ENCODE measurements at regions not wholly inside any gene's neighbourhood (a gene's known extent, or its start where the extent isn't known, plus 50 kb on each side); places are given as distances from the start of the nearest gene placed in this dataset.

DNA sequence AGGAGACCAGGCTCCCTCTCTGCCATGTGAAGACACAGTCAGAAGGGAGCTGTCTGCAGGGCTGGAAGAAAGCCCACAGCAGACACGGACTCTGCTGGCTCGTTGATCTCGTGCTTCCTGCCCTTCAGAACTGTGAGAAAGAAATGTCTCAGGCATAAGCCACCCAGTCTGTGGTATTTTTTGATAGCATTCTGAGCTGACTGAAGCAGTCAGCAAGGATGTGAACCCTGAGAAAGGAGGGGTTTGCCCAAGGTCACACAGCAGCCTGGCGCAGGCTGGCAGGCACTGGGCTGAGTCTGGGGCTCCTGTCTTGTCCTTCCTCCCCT lies 255.1 kb upstream of the B3GAT1 start:
- in situ Hi-C loops (cut with MboI; ENCODE audit: low sequenced_read_pairs in 4 of 4), result no loop called here
- no peaks in the 10 kb centered on the region for H3K9me3 ChIP-seq
- no peaks in the 10 kb centered on the region for H3K4me1 ChIP-seq
- intact Hi-C loops (cut with DNase I; ENCODE audit: low total_unique reads), result no loop called here
- no peaks in the 10 kb centered on the region for H3K27me3 ChIP-seq
- H3K4me3 ChIP-seq, result no peak overlapping the region
- no peak for ATAC-seq
- TF ChIP-seq POLR2A (IDR thresholded peaks at IDR 0.05), result no peak
- no peaks in the 10 kb centered on the region for H3K36me3 ChIP-seq
- no peak for DNase-seq
- H3K27ac ChIP-seq, result no peak overlapping the region

DNA sequence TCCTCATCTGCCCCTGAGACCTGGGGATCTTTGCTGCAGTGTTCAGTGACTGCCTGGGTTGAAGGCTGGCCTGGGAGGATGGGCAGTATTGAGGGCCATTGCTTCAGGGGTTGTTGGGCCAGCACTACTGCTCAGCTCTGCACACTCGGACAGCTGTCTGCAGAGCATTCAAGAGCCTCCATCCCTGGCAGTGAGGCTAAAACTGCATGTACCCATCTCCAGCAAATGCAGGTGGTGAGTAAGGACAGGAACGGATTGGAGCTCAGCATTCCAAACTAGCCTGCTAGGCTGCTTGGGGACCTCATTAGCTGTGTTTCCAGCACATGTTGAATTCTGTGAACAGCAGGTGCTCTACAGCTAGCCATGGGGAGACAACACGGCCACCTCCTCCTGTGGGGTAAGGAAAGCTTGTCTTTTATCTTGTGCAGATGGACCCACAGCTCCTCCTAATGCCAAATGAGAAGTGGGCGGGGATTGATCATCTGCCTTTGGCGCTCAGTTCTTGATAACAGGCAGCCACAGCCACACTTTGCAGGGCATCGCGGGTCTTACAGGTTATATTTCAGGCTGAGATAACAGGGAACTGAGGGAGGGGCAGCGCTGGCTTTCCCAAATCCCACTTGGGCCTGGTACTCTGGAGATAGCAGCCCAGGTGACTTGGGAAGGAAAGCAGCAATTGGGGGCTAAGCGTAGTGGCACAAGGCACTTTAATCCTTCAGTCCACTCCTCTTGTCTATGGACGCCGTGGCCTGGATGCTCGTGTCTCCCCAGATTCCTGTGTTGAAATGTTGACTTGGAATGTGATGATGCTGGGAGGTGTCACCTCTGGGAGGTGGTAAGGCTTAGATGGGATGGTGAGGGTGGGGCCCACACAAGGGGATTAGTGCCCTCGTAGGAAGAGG lies 254.5 kb upstream of the B3GAT1 start:
- no peaks in the 10 kb centered on the region for H3K36me3 ChIP-seq
- no peaks in the 10 kb centered on the region for H3K9me3 ChIP-seq
- H3K27me3 ChIP-seq, result no peaks in the 10 kb centered on the region
- in situ Hi-C loops (cut with MboI; ENCODE audit: low sequenced_read_pairs in 4 of 4) (no loop called here), intact Hi-C loops (cut with DNase I; ENCODE audit: low total_unique reads) (no loop called here)
- H3K4me3 ChIP-seq, result no peak overlapping the region
- ATAC-seq (no peak), DNase-seq (no peak)
- TF ChIP-seq, protein P1, sequence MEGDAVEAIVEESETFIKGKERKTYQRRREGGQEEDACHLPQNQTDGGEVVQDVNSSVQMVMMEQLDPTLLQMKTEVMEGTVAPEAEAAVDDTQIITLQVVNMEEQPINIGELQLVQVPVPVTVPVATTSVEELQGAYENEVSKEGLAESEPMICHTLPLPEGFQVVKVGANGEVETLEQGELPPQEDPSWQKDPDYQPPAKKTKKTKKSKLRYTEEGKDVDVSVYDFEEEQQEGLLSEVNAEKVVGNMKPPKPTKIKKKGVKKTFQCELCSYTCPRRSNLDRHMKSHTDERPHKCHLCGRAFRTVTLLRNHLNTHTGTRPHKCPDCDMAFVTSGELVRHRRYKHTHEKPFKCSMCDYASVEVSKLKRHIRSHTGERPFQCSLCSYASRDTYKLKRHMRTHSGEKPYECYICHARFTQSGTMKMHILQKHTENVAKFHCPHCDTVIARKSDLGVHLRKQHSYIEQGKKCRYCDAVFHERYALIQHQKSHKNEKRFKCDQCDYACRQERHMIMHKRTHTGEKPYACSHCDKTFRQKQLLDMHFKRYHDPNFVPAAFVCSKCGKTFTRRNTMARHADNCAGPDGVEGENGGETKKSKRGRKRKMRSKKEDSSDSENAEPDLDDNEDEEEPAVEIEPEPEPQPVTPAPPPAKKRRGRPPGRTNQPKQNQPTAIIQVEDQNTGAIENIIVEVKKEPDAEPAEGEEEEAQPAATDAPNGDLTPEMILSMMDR (IDR thresholded peaks at IDR 0.05 in 4 of 5, conservative IDR thresholded peaks at IDR 0.05 in 1 of 5), result no peak
- TF ChIP-seq POLR2A (IDR thresholded peaks at IDR 0.05), result no peak
- no peak overlapping the region for H3K27ac ChIP-seq
- no peaks in the 10 kb centered on the region for H3K4me1 ChIP-seq

DNA sequence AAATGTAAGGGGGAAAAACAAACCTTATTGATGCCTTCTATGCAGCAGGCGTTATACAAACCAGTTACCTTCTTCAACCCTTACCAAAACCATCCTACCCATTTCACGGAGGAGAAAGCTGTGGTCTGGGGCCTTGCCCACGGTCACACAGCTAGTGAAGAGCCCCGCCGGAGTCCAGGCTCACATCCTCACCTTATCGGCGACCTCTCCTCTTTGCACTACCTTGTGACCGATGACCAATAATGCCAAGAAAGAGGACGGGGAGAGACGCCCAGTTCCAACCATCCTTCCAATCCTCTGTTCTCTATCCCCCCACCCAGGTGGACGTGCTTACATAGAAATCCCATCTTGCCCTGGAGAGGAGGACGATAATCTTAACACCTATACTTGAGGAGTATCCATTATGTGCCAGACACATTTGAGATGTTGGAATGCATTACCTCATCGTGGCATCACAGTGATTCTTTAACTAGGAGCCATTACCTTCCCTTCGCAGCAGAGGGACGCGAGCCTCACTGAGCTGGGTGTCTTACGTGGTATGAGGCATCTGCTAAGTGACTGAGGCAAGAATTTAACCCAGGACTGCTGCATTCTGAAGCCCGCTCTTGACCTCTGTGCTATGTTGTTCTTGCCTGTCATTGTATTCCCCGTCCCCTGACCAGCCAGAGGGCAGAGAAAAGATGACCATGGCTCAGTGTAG lies 253.7 kb upstream of the B3GAT1 start:
- no peak for DNase-seq
- no peak overlapping the region for H3K4me3 ChIP-seq
- no peaks in the 10 kb centered on the region for H3K9me3 ChIP-seq
- no peak for ATAC-seq
- in situ Hi-C loops (cut with MboI; ENCODE audit: low sequenced_read_pairs in 4 of 4), result no loop called here
- no peaks in the 10 kb centered on the region for H3K27me3 ChIP-seq
- TF ChIP-seq, protein P1 (IDR thresholded peaks at IDR 0.05 in 4 of 5, conservative IDR thresholded peaks at IDR 0.05 in 1 of 5), result no peak
- TF ChIP-seq POLR2A (IDR thresholded peaks at IDR 0.05), result no peak
- no peaks in the 10 kb centered on the region for H3K4me1 ChIP-seq
- intact Hi-C loops (cut with DNase I; ENCODE audit: low total_unique reads), result no loop called here
- no peak overlapping the region for H3K27ac ChIP-seq
- no peaks in the 10 kb centered on the region for H3K36me3 ChIP-seq

DNA sequence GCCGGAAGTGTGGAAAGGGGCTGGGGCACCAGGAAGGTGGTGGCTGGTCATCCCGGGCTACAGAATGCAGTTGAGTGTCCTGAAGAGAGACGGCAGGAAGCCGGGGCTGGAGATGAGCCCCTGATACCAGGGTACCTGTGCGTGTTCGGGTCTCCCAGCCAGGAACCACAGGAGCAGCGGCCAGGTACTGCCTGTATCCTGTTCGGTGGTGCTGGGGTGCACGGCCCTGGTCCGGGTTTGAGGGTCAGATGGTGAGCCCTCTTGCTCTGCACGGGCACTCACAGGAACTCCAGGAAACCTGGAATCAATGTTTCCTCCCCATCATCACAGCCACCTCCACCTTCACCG lies 253.1 kb upstream of the B3GAT1 start:
- Histone ChIP-seq H3K27me3 (no peaks in the 10 kb centered on the region), H3K4me3 (no peak overlapping the region), H3K36me3 (no peaks in the 10 kb centered on the region), H3K9me3 (no peaks in the 10 kb centered on the region), H3K4me1 (no peaks in the 10 kb centered on the region), H3K27ac (no peak overlapping the region)
- no peak for TF ChIP-seq POLR2A (IDR thresholded peaks at IDR 0.05)
- TF ChIP-seq, protein P1 (IDR thresholded peaks at IDR 0.05 in 4 of 5, conservative IDR thresholded peaks at IDR 0.05 in 1 of 5), result no peak
- in situ Hi-C loops (cut with MboI; ENCODE audit: low sequenced_read_pairs in 4 of 4) (no loop called here), intact Hi-C loops (cut with DNase I; ENCODE audit: low total_unique reads) (no loop called here)
- no peak for DNase-seq
- ATAC-seq, result no peak

DNA sequence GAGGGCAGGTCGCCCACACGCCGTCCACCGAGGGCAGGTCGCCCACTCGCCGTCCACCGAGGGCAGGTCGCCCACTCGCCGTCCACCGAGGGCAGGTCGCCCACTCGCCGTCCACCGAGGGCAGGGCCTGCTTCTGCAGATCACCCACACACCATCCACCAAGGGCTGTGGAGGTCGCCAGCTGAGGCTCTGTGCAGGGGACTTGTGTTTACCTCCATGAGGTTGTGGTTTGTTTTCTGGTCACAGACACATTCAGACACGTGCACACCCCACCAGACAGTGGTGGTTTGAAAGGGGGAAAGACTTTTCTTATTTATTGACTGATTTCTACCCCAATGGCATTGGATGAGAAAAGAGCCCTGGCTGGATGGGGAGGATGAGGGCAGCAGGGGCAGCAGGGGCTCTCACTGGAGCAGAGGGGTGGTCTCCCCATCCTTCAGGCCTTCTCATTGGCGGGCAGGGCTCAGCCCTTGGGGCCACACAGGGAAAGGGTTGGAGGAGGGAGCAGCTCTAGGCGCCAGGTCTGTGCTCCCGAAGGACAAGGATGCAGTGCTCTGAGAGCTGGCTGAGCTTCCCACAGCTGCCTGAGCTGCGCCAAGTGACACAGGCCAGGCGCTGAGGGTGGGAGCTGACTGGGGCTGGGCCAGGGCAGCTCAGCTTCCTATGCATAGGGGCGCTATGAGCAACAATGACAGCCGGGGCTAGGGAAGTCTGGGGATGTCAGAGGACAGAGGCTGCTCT lies 252.6 kb upstream of the B3GAT1 start:
- ATAC-seq (no peak), DNase-seq (no peak)
- in situ Hi-C loops (cut with MboI; ENCODE audit: low sequenced_read_pairs in 4 of 4) (no loop called here), intact Hi-C loops (cut with DNase I; ENCODE audit: low total_unique reads) (no loop called here)
- no peak overlapping the region for H3K27ac ChIP-seq
- TF ChIP-seq, protein P1 (IDR thresholded peaks at IDR 0.05 in 4 of 5, conservative IDR thresholded peaks at IDR 0.05 in 1 of 5), result no peak
- H3K4me3 ChIP-seq, result no peak overlapping the region
- H3K9me3 ChIP-seq, result no peaks in the 10 kb centered on the region
- no peaks in the 10 kb centered on the region for H3K36me3 ChIP-seq
- no peaks in the 10 kb centered on the region for H3K4me1 ChIP-seq
- no peaks in the 10 kb centered on the region for H3K27me3 ChIP-seq
